MCF 10A (cell line): ENCODE measurements at regions not wholly inside any gene's neighbourhood (a gene's known extent, or its start where the extent isn't known, plus 50 kb on each side); places are given as distances from the start of the nearest gene placed in this dataset.

Experiments
- BruUV-seq: library from RNA; stranded (reverse); fragments of 400-500 nt; replicated peaks from 2 replicates; lab custom pipeline; 2021; lab: Mats Ljungman, UMichigan
- CTCF ChIA-PET: fragments of 300-600 bp; sonication (Branson Sonifier 250); formaldehyde crosslinking; extraction: SDS; loops from one replicate; lab custom pipeline; 2021; ENCODE audit warnings: antibody characterized with exemption, inconsistent platforms; lab: Yijun Ruan, JAX
- POLR2A ChIA-PET: fragments of 300-600, 350-650 bp; sonication (Branson Sonifier 250); formaldehyde crosslinking; extraction: SDS; loops from one replicate; lab custom pipeline; 2020; ENCODE audit warnings: antibody characterized with exemption, inconsistent platforms; lab: Yijun Ruan, JAX
- DNase-seq: peaks from one replicate; pipeline ENCODE4 v3.0.0-alpha.2; 2018; ENCODE audit not compliant: unreplicated experiment
- H3K27ac Mint-ChIP-seq: one replicate; pipeline ENCODE4 v1.8.0; 2022; ENCODE audit warnings: mild to moderate bottlenecking, low read depth, mixed read lengths; ENCODE audit not compliant: unreplicated experiment
- H3K27me3 Mint-ChIP-seq: one replicate; pipeline ENCODE4 v1.8.0; 2022; ENCODE audit warnings: mixed read lengths; ENCODE audit not compliant: insufficient read depth, unreplicated experiment
- H3K36me3 Mint-ChIP-seq: one replicate; pipeline ENCODE4 v1.8.0; 2022; ENCODE audit warnings: mild to moderate bottlenecking, moderate library complexity, mixed read lengths; ENCODE audit not compliant: insufficient read depth, unreplicated experiment
- H3K4me1 Mint-ChIP-seq: one replicate; pipeline ENCODE4 v1.8.0; 2022; ENCODE audit warnings: mixed read lengths; ENCODE audit not compliant: insufficient read depth, unreplicated experiment
- H3K4me3 Mint-ChIP-seq: one replicate; pipeline ENCODE4 v1.8.0; 2022; ENCODE audit warnings: mild to moderate bottlenecking, moderate library complexity, mixed read lengths; ENCODE audit not compliant: unreplicated experiment
- H3K9me3 Mint-ChIP-seq: one replicate; pipeline ENCODE4 v1.8.0; 2022; ENCODE audit warnings: mixed read lengths; ENCODE audit not compliant: unreplicated experiment
- intact Hi-C: fragments of 100-400 bp; cut with micrococcal nuclease; formaldehyde crosslinking; loops from 2 replicates; pipeline ENCODE4 v1.14.1; 2022
- TF ChIP-seq, protein P1 (sequence below): fragments of 200-600 bp; IDR thresholded peaks from one replicate; pipeline ENCODE4 v1.8.0; 2022; ENCODE audit warnings: antibody characterized with exemption, mild to moderate bottlenecking; ENCODE audit not compliant: unreplicated experiment

DNA sequence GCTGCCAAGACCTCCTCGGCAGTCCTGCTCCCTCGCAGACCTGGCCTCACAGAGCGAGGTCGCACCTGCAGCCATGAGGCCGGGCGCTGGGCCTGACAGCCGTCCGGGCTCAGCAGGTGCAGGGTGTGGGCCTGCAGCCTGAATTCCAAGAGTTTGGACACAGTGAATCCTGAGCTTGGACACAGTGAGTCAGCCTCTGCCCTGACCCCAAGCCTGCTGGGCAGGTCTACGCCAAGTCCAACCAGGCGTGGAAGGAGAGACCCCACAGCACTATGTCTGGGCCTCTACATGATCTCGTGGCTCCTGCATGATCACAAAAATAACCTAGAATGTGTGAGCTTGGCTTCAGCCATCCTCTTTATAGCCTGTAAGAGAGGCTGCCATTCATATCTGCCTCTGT, 121.0 kb downstream of the C16orf95 start:
- Mint-ChIP-seq H3K27me3 (no peaks in the 10 kb centered on the region), H3K4me1 (peaks cover 11% of the 10 kb centered on the region), H3K27ac (no peak overlapping the region), H3K36me3 (no peaks in the 10 kb centered on the region), H3K4me3 (no peak overlapping the region), H3K9me3 (no peaks in the 10 kb centered on the region)
- ChIA-PET CTCF (interaction anchor here (0.6 to 1.3 kb wide), 2 partner anchors 83 to 342 kb away, joined by 3 to 5 read pairs; no protein-coding TSS in a partner anchor), POLR2A (no interaction called here)
- intact Hi-C loops = no loop called here
- BruUV-seq = no TSS peak
- TF ChIP-seq, protein P1, sequence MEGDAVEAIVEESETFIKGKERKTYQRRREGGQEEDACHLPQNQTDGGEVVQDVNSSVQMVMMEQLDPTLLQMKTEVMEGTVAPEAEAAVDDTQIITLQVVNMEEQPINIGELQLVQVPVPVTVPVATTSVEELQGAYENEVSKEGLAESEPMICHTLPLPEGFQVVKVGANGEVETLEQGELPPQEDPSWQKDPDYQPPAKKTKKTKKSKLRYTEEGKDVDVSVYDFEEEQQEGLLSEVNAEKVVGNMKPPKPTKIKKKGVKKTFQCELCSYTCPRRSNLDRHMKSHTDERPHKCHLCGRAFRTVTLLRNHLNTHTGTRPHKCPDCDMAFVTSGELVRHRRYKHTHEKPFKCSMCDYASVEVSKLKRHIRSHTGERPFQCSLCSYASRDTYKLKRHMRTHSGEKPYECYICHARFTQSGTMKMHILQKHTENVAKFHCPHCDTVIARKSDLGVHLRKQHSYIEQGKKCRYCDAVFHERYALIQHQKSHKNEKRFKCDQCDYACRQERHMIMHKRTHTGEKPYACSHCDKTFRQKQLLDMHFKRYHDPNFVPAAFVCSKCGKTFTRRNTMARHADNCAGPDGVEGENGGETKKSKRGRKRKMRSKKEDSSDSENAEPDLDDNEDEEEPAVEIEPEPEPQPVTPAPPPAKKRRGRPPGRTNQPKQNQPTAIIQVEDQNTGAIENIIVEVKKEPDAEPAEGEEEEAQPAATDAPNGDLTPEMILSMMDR = no peak
- DNase-seq = no peak

DNA sequence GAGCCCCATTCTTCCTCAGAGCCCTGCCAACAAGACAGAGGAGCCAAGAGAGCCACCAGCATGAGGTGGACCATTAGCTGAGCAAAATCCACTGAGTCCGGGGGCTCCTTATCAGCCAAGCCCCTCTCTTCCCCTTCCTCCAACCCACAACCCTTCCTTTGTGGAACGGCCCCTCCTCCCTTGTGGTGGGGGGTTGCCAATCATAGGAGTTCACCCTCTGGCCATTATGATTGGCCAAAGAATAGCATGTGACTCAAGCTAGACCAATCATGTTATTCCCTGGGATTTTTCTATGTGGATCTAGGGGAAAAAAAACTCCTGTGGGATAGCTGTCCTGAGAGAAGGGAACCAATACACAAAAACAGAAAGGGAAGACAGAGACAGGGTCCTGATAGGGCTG, 120.5 kb downstream of the C16orf95 start:
- H3K4me1 Mint-ChIP-seq = peaks cover 15% of the 10 kb centered on the region
- no peak overlapping the region for H3K27ac Mint-ChIP-seq
- H3K36me3 Mint-ChIP-seq = no peaks in the 10 kb centered on the region
- CTCF ChIA-PET = interaction anchor here (1.3 kb wide), 1 partner anchor 83 kb away, joined by 3 read pairs; no protein-coding TSS in a partner anchor
- TF ChIP-seq, protein P1 = no peak
- H3K9me3 Mint-ChIP-seq = no peaks in the 10 kb centered on the region
- no peak overlapping the region for H3K4me3 Mint-ChIP-seq
- DNase-seq = no peak
- POLR2A ChIA-PET = no interaction called here
- no peaks in the 10 kb centered on the region for H3K27me3 Mint-ChIP-seq
- no TSS peak for BruUV-seq
- intact Hi-C loops = no loop called here

DNA sequence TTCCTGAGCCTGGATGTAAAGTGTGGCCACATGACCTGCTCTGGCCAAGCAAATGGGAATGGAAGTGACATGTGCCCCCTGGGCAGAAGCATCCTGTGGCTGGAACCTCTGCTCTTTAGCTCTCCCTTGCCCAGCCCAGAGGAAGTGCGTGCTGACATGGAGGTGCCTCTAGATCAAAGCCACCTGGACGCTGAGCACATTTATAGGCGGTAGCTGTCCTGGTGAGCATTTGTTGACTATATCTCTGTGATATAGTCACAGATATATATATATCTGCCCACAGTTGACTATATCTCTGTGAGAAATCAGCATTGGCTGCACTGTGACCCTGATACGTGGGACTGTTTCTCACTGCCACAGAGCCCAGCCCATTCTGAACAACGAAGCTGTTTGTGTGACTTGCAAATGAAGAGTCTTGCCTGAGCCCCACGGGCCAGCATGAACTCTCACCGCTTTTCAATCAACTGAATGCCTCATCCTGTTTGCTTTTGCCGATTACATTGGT, 118.8 kb downstream of the C16orf95 start:
- ChIA-PET CTCF (interaction anchor here (0.6 kb wide), 2 partner anchors 9 to 598 kb away, joined by 3 to 4 read pairs; no protein-coding TSS in a partner anchor), POLR2A (no interaction called here)
- no peaks in the 10 kb centered on the region for H3K36me3 Mint-ChIP-seq
- DNase-seq = no peak
- no peak overlapping the region for H3K27ac Mint-ChIP-seq
- intact Hi-C loops = no loop called here
- H3K4me3 Mint-ChIP-seq = no peak overlapping the region
- BruUV-seq = no TSS peak
- peaks cover 22% of the 10 kb centered on the region for H3K4me1 Mint-ChIP-seq
- no peaks in the 10 kb centered on the region for H3K9me3 Mint-ChIP-seq
- TF ChIP-seq, protein P1 = no peak
- no peaks in the 10 kb centered on the region for H3K27me3 Mint-ChIP-seq

DNA sequence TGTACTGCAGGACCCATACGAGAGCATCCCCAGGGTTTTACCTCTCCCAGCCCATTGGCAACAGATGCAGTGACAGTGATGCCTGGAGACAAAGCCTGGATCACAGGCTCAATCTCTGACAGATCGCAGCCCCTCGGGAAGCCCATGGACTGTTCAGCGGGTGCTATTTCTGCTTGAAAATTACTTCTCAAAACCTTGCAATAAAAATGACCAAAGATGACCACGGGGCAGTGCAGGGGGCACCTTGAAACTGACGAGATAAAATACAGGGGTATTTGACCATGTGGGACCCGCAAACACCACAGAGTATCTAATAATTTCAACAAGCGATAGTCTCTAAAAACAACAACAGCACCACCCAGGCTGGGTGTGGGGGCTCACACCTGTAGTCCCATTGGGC, 118.3 kb downstream of the C16orf95 start:
- Mint-ChIP-seq H3K4me3 (no peak overlapping the region), H3K27me3 (no peaks in the 10 kb centered on the region), H3K27ac (no peak overlapping the region), H3K4me1 (peaks cover 23% of the 10 kb centered on the region), H3K9me3 (no peaks in the 10 kb centered on the region), H3K36me3 (no peaks in the 10 kb centered on the region)
- no peak for DNase-seq
- ChIA-PET CTCF (interaction anchor here (0.6 kb wide), 1 partner anchor 9 kb away, joined by 3 read pairs; no protein-coding TSS in a partner anchor), POLR2A (no interaction called here)
- BruUV-seq = no TSS peak
- intact Hi-C loops = no loop called here
- TF ChIP-seq, protein P1 = no peak
